ENCODE measurements at regions not wholly inside any gene's neighbourhood (a gene's known extent, or its start where the extent isn't known, plus 50 kb on each side); places are given as distances from the start of the nearest gene placed in this dataset.

DNA sequence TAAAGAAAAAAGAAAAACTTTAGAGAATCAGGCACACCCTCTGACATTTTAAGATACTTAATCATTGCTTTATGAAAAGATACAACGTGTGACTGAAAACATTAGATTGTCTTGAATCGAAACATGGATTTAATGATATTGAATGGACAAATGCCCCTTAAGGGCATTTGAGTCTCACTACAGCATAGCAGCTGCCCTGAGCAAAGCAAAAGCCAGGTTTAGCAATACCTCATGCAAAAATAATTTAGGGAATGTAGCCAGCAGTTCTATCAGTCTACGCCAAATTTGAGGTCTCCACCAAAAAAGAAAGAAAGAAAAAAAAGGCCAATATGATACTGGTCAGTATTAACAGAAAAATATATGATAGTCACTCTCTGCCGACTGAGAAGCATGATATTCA lies 56.6 kb upstream of the LMNB1 start:
- intact Hi-C loops (cut with DNase I) = no loop called here
- TF ChIP-seq POLR2AphosphoS5 (IDR thresholded peaks at IDR 0.05) (no peak), POLR2A (IDR thresholded peaks at IDR 0.05) (no peak)
- TF ChIP-seq, protein P1, sequence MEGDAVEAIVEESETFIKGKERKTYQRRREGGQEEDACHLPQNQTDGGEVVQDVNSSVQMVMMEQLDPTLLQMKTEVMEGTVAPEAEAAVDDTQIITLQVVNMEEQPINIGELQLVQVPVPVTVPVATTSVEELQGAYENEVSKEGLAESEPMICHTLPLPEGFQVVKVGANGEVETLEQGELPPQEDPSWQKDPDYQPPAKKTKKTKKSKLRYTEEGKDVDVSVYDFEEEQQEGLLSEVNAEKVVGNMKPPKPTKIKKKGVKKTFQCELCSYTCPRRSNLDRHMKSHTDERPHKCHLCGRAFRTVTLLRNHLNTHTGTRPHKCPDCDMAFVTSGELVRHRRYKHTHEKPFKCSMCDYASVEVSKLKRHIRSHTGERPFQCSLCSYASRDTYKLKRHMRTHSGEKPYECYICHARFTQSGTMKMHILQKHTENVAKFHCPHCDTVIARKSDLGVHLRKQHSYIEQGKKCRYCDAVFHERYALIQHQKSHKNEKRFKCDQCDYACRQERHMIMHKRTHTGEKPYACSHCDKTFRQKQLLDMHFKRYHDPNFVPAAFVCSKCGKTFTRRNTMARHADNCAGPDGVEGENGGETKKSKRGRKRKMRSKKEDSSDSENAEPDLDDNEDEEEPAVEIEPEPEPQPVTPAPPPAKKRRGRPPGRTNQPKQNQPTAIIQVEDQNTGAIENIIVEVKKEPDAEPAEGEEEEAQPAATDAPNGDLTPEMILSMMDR (IDR thresholded peaks at IDR 0.05) = no peak
- 92% methylated on average over 4 of the region's 4 CpGs for WGBS

DNA sequence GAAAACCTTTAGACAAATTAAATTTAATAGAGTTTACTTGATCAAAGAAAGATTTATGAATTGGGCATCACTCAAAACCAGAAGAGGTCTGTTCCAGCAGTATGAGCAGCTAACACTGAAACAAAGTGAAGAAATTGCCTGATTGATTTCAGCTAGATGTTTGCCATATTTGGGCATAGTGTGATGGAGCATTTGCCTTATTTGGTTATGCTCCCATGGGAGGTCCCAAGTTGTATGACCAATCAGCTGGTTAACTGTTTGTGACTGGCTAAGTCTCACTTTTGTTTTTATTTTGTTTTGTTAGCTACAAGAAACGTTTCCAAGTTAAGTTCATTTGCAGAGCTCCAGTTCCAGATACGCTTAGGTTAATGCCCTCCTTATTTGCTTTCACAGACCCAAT lies 53.3 kb upstream of the LMNB1 start:
- H3K4me1 ChIP-seq (replicated peaks) = no peaks in the 10 kb centered on the region
- no peaks in the 10 kb centered on the region for H3K9me3 ChIP-seq
- WGBS = 68% methylated on average over 2 of the region's 2 CpGs
- H3K27me3 ChIP-seq (replicated peaks; ENCODE audit: insufficient read depth) = no peaks in the 10 kb centered on the region
- no peak overlapping the region for H3K4me3 ChIP-seq
- DNase-seq (ENCODE audit: low spot score) = no peak
- H3K36me3 ChIP-seq = no peaks in the 10 kb centered on the region
- intact Hi-C loops (cut with DNase I) = no loop called here
- TF ChIP-seq POLR2AphosphoS5 (IDR thresholded peaks at IDR 0.05) (no peak), POLR2A (IDR thresholded peaks at IDR 0.05) (no peak)
- TF ChIP-seq, protein P1 (IDR thresholded peaks at IDR 0.05) = no peak
- no peak overlapping the region for H3K27ac ChIP-seq

More for the DNA sequence above, 56.6 kb upstream of the LMNB1 start:
- DNase-seq (ENCODE audit: low spot score) = no peak
- Histone ChIP-seq H3K27ac (no peak overlapping the region), H3K27me3 (replicated peaks; ENCODE audit: insufficient read depth) (no peaks in the 10 kb centered on the region), H3K4me1 (replicated peaks) (no peaks in the 10 kb centered on the region), H3K36me3 (no peaks in the 10 kb centered on the region), H3K4me3 (no peak overlapping the region), H3K9me3 (no peaks in the 10 kb centered on the region)
